GM18517 (cell line): ENCODE measurements at regions not wholly inside any gene's neighbourhood (a gene's known extent, or its start where the extent isn't known, plus 50 kb on each side); places are given as distances from the start of the nearest gene placed in this dataset.

ENCODE experiments used
- ATAC-seq: cut with Tn5 transposase; IDR thresholded peaks from one replicate; pipeline ENCODE4 v1.9.1; 2021; ENCODE audit warnings: mild to moderate bottlenecking, moderate library complexity; ENCODE audit not compliant: unreplicated experiment

- ATAC-seq = no peak
Measured at GRCh38 chr11:116698080-116698479, 74.7 kb downstream of the BUD13 start.

GRCh38 chr11:116697639-116698038 is 75.1 kb downstream of the BUD13 start:
- ATAC-seq = no peak

- no peak for ATAC-seq
Measured at GRCh38 chr11:116697011-116697410, 75.8 kb downstream of the BUD13 start.

- ATAC-seq = no peak
Measured at GRCh38 chr11:116696381-116696941, 76.3 kb downstream of the BUD13 start.

GRCh38 chr11:116695657-116696254 is 77.0 kb downstream of the BUD13 start:
- ATAC-seq = no peak

GRCh38 chr11:116694815-116695590 is 77.8 kb downstream of the BUD13 start:
- ATAC-seq = no peak

- no peak for ATAC-seq
Measured at GRCh38 chr11:116694349-116694725, 78.5 kb downstream of the BUD13 start.

- no peak for ATAC-seq
Measured at GRCh38 chr11:116693593-116694348, 79.0 kb downstream of the BUD13 start.

- no peak for ATAC-seq
Measured at GRCh38 chr11:116693102-116693570, 79.7 kb downstream of the BUD13 start.

- no peak for ATAC-seq
Measured at GRCh38 chr11:116692318-116693101, 80.3 kb downstream of the BUD13 start.

- ATAC-seq = no peak
Measured at GRCh38 chr11:116691771-116692177, 81.0 kb downstream of the BUD13 start.

GRCh38 chr11:116690611-116691010 is 82.2 kb downstream of the BUD13 start:
- no peak for ATAC-seq

GRCh38 chr11:116689413-116690127 is 83.2 kb downstream of the BUD13 start:
- no peak for ATAC-seq

GRCh38 chr11:116688202-116688540 is 84.6 kb downstream of the BUD13 start:
- no peak for ATAC-seq

- ATAC-seq = no peak
Measured at GRCh38 chr11:116687458-116688201, 85.2 kb downstream of the BUD13 start.

- ATAC-seq = no peak
Measured at GRCh38 chr11:116686866-116687265, 85.9 kb downstream of the BUD13 start.

- no peak for ATAC-seq
Measured at GRCh38 chr11:116683982-116684381, 88.8 kb downstream of the BUD13 start.

GRCh38 chr11:116680349-116681125 is 92.2 kb downstream of the BUD13 start:
- no peak for ATAC-seq

- no peak for ATAC-seq
Measured at GRCh38 chr11:116678887-116679286, 93.9 kb downstream of the BUD13 start.
